WTC11 (cell line): ENCODE measurements at regions not wholly inside any gene's neighbourhood (a gene's known extent, or its start where the extent isn't known, plus 50 kb on each side); places are given as distances from the start of the nearest gene placed in this dataset.

Experiments used
- ATAC-seq: fragments of 200-7000 bp; cut with Tn5 transposase; 2 replicates; pipeline ENCODE4 v1.10.0; 2021; ENCODE audit warnings: mild to moderate bottlenecking, moderate library complexity
- CTCF ChIA-PET: fragments of 300-600 bp; sonication (Branson Sonifier 250); formaldehyde crosslinking; loops from one replicate; lab custom pipeline; 2021; ENCODE audit warnings: antibody characterized with exemption; lab: Charles Lee
- POLR2A ChIA-PET: fragments of 350-600 bp; sonication (Branson Sonifier 250); formaldehyde crosslinking; loops from one replicate; lab custom pipeline; 2021; ENCODE audit warnings: antibody characterized with exemption; lab: Charles Lee
- DNase-seq: peaks from one replicate; pipeline ENCODE4 v3.0.0; 2021; ENCODE audit warnings: low spot score
- H3K27ac Mint-ChIP-seq: 2 replicates; pipeline ENCODE4 v1.8.0; 2021; ENCODE audit warnings: mixed read lengths
- H3K27me3 Mint-ChIP-seq: 2 replicates; pipeline ENCODE4 v1.8.0; 2021; ENCODE audit warnings: low read depth, mild to moderate bottlenecking, moderate library complexity, mixed read lengths
- H3K36me3 Mint-ChIP-seq: 2 replicates; pipeline ENCODE4 v1.8.0; 2021; ENCODE audit warnings: mixed read lengths
- H3K4me1 Mint-ChIP-seq: 2 replicates; pipeline ENCODE4 v1.8.0; 2022; ENCODE audit warnings: mixed read lengths
- H3K4me3 Mint-ChIP-seq: 2 replicates; pipeline ENCODE4 v1.8.0; 2021; ENCODE audit warnings: mild to moderate bottlenecking, moderate library complexity, mixed read lengths
- H3K9me3 Mint-ChIP-seq: 2 replicates; pipeline ENCODE4 v1.8.0; 2021; ENCODE audit warnings: mixed read lengths
- ARID4B ChIP-seq: sonication (generic); formaldehyde crosslinking; IDR thresholded peaks from 2 replicates; pipeline ENCODE4 v1.8.0; 2023; ENCODE audit warnings: missing genetic modification reagents, mild to moderate bottlenecking, borderline replicate concordance
- EMX1 ChIP-seq: fragments of 250-450 bp; sonication (Bioruptor Pico); IDR thresholded peaks from 2 replicates; pipeline ENCODE4 v1.8.0; 2021; ENCODE audit warnings: mild to moderate bottlenecking
- FOXJ3 ChIP-seq: sonication (generic); formaldehyde crosslinking; IDR thresholded peaks from 2 replicates; pipeline ENCODE4 v1.9.0; 2021; ENCODE audit warnings: missing genetic modification reagents, mild to moderate bottlenecking, borderline replicate concordance
- HMGXB4 ChIP-seq: sonication (generic); formaldehyde crosslinking; IDR thresholded peaks from 2 replicates; pipeline ENCODE4 v1.8.1; 2023; ENCODE audit warnings: mild to moderate bottlenecking, moderate library complexity, missing genetic modification reagents
- JUN ChIP-seq: sonication (generic); formaldehyde crosslinking; IDR thresholded peaks from 2 replicates; pipeline ENCODE4 v1.8.0; 2023; ENCODE audit warnings: mild to moderate bottlenecking, missing genetic modification reagents
- KAT7 ChIP-seq: sonication (generic); formaldehyde crosslinking; IDR thresholded peaks from 2 replicates; pipeline ENCODE4 v1.8.1; 2023; ENCODE audit warnings: missing genetic modification reagents, mild to moderate bottlenecking, borderline replicate concordance
- NFATC4 ChIP-seq: fragments of 250-450 bp; sonication (Bioruptor Pico); IDR thresholded peaks from 2 replicates; pipeline ENCODE4 v1.9.0; 2021; ENCODE audit warnings: mild to moderate bottlenecking
- NFE2L1 ChIP-seq: sonication (generic); formaldehyde crosslinking; IDR thresholded peaks from 2 replicates; pipeline ENCODE4 v1.8.1; 2023; ENCODE audit warnings: missing genetic modification reagents
- PREB ChIP-seq: sonication (generic); formaldehyde crosslinking; IDR thresholded peaks from 2 replicates; pipeline ENCODE4 v1.8.1; 2022; ENCODE audit warnings: mild to moderate bottlenecking, missing genetic modification reagents, moderate library complexity, borderline replicate concordance
- SMAD3 ChIP-seq: sonication (generic); formaldehyde crosslinking; IDR thresholded peaks from 2 replicates; pipeline ENCODE4 v1.8.0; 2022; ENCODE audit warnings: missing genetic modification reagents, mild to moderate bottlenecking, borderline replicate concordance
- SP1 ChIP-seq: sonication (generic); formaldehyde crosslinking; conservative IDR thresholded peaks from 2 replicates; pipeline ENCODE4 v1.8.1; 2022; ENCODE audit warnings: missing genetic modification reagents
- TEAD1 ChIP-seq: sonication (generic); formaldehyde crosslinking; IDR thresholded peaks from 2 replicates; pipeline ENCODE4 v1.8.0; 2022; ENCODE audit warnings: mild to moderate bottlenecking, missing genetic modification reagents
- TP53 ChIP-seq: sonication (generic); formaldehyde crosslinking; IDR thresholded peaks from 2 replicates; pipeline ENCODE4 v1.8.1; 2023; ENCODE audit warnings: mild to moderate bottlenecking, missing genetic modification reagents
- ZNF121 ChIP-seq: sonication (generic); formaldehyde crosslinking; IDR thresholded peaks from 2 replicates; pipeline ENCODE4 v1.8.0; 2023; ENCODE audit warnings: missing genetic modification reagents
- ZNF219 ChIP-seq: sonication (generic); formaldehyde crosslinking; IDR thresholded peaks from 2 replicates; pipeline ENCODE4 v1.8.0; 2023; ENCODE audit warnings: missing genetic modification reagents, mild to moderate bottlenecking, borderline replicate concordance
- TF ChIP-seq, protein P1 (sequence below): fragments of 250-450 bp; sonication (Bioruptor Pico); IDR thresholded peaks from 2 replicates; pipeline ENCODE4 v1.9.0; 2021; ENCODE audit warnings: mild to moderate bottlenecking
- TF ChIP-seq, protein P2 (sequence below): sonication (generic); formaldehyde crosslinking; IDR thresholded peaks from 2 replicates; pipeline ENCODE4 v1.8.1; 2023; ENCODE audit warnings: mild to moderate bottlenecking, missing genetic modification reagents
- TF ChIP-seq, protein P3 (sequence below): fragments of 250-450 bp; sonication (Bioruptor Pico); IDR thresholded peaks from 2 replicates; pipeline ENCODE4 v1.8.0; 2021; ENCODE audit warnings: mild to moderate bottlenecking
- TF ChIP-seq, protein P4 (sequence below): fragments of 250-450 bp; sonication (Bioruptor Pico); IDR thresholded peaks from 2 replicates; pipeline ENCODE4 v1.9.0; 2021; ENCODE audit warnings: moderate library complexity, mild to moderate bottlenecking, inconsistent platforms, borderline replicate concordance
- TF ChIP-seq, protein P5 (sequence below): sonication (generic); formaldehyde crosslinking; IDR thresholded peaks from 2 replicates; pipeline ENCODE4 v1.8.1; 2022; ENCODE audit warnings: low read depth, mild to moderate bottlenecking, moderate library complexity, missing genetic modification reagents, borderline replicate concordance
- TF ChIP-seq, protein P6 (sequence below): sonication (generic); formaldehyde crosslinking; IDR thresholded peaks from 2 replicates; pipeline ENCODE4 v1.8.1; 2023; ENCODE audit warnings: mild to moderate bottlenecking, missing genetic modification reagents, moderate library complexity
- TF ChIP-seq, protein P7 (sequence below): sonication (generic); formaldehyde crosslinking; IDR thresholded peaks from 2 replicates; pipeline ENCODE4 v1.8.1; 2022; ENCODE audit warnings: missing genetic modification reagents, borderline replicate concordance

DNA sequence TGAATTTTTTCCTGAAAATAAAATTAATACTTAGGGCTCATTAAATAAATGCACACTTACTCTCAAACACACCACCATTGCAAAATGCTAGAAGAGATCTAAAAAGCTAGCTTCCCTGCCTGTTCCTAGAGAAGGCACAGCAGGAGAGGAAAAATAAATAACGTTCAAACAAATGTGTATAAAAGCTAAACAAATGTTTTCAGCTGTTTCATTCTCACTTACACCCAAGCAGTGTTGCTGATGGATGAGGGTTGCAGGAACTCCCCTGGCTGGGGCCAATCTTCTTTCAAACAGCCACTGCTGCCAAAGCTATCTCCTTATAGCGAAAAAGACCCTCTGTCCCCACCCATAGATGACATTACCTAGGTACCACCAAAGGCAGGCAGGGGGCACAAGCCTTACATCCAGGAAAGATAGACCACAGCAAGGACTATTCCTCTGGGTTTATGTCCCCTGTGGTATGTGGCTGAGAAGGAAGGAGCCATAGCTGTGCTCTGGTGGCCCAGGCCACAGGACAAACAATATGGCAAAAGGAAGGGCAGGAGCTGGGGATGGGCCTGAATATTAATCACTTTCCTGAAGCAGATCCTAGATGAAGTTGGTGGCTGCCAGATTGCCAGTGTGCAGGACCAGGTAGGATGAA lies 214.6 kb downstream of the TTC32 start (continued):
- no peak for TF ChIP-seq ARID4B (CRISPR knock-in tag)
- no peak for TF ChIP-seq PREB (CRISPR knock-in tag)
- TF ChIP-seq, protein P1, sequence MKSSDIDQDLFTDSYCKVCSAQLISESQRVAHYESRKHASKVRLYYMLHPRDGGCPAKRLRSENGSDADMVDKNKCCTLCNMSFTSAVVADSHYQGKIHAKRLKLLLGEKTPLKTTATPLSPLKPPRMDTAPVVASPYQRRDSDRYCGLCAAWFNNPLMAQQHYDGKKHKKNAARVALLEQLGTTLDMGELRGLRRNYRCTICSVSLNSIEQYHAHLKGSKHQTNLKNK (CRISPR knock-in tag): no peak
- TF ChIP-seq, protein P2, sequence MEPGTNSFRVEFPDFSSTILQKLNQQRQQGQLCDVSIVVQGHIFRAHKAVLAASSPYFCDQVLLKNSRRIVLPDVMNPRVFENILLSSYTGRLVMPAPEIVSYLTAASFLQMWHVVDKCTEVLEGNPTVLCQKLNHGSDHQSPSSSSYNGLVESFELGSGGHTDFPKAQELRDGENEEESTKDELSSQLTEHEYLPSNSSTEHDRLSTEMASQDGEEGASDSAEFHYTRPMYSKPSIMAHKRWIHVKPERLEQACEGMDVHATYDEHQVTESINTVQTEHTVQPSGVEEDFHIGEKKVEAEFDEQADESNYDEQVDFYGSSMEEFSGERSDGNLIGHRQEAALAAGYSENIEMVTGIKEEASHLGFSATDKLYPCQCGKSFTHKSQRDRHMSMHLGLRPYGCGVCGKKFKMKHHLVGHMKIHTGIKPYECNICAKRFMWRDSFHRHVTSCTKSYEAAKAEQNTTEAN: no peak
- TF ChIP-seq ZNF219: no peak
- TF ChIP-seq NFATC4 (CRISPR knock-in tag): no peak
- TF ChIP-seq FOXJ3: no peak
- TF ChIP-seq KAT7 (CRISPR knock-in tag): no peak
- no peak for TF ChIP-seq TEAD1 (CRISPR knock-in tag)
- TF ChIP-seq, protein P3, sequence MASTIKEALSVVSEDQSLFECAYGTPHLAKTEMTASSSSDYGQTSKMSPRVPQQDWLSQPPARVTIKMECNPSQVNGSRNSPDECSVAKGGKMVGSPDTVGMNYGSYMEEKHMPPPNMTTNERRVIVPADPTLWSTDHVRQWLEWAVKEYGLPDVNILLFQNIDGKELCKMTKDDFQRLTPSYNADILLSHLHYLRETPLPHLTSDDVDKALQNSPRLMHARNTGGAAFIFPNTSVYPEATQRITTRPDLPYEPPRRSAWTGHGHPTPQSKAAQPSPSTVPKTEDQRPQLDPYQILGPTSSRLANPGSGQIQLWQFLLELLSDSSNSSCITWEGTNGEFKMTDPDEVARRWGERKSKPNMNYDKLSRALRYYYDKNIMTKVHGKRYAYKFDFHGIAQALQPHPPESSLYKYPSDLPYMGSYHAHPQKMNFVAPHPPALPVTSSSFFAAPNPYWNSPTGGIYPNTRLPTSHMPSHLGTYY: no peak
- TF ChIP-seq JUN (CRISPR knock-in tag): no peak
- TF ChIP-seq ZNF121: no peak
- TF ChIP-seq, all 79 proteins: peak for 0

DNA sequence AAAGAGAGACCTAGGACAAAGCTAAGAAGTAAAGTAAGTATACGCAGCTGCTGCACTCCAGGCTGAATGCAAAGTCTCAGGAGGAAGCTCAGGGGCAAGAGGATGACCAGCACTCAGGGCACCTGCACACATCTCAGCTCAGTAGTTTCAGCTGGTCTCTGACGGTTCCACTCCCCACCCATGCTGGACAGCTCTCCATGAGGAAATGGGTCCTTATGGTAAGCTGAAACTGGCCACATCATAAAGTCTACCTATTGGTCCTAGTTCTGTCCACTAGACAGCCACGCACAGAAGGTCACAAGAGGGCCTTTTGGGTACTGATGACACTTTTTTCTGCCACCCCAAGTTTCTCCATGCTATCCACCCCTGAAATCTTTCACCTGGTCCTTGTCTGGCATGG lies 215.3 kb downstream of the TTC32 start:
- no peaks in the 10 kb centered on the region for H3K9me3 Mint-ChIP-seq
- no peak overlapping the region for H3K27ac Mint-ChIP-seq
- ATAC-seq (no peak), DNase-seq (no peak)
- peaks cover 5% of the 10 kb centered on the region; the same call in 1 of the 2 replicates for H3K27me3 Mint-ChIP-seq
- POLR2A ChIA-PET: interaction anchor here (0.8 kb wide), 1 partner anchor 10 kb away, joined by 3 read pairs; no protein-coding TSS in a partner anchor
- CTCF ChIA-PET: interaction anchor here (0.8 to 3.3 kb wide), 4 partner anchors 18 to 996 kb away, joined by 3 to 9 read pairs (median 3); no protein-coding TSS in a partner anchor
- no peaks in the 10 kb centered on the region for H3K36me3 Mint-ChIP-seq
- no peaks in the 10 kb centered on the region for H3K4me1 Mint-ChIP-seq
- no peak overlapping the region for H3K4me3 Mint-ChIP-seq
- TF ChIP-seq, protein P4, sequence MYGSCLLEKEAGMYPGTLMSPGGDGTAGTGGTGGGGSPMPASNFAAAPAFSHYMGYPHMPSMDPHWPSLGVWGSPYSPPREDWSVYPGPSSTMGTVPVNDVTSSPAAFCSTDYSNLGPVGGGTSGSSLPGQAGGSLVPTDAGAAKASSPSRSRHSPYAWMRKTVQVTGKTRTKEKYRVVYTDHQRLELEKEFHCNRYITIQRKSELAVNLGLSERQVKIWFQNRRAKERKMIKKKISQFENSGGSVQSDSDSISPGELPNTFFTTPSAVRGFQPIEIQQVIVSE (CRISPR knock-in tag): no peak
- TF ChIP-seq EMX1 (no peak), SMAD3 (CRISPR knock-in tag) (no peak), HMGXB4 (CRISPR knock-in tag) (no peak), NFE2L1 (CRISPR knock-in tag) (no peak), TP53 (CRISPR knock-in tag) (no peak), SP1 (CRISPR knock-in tag) (no peak)
- TF ChIP-seq, protein P5, sequence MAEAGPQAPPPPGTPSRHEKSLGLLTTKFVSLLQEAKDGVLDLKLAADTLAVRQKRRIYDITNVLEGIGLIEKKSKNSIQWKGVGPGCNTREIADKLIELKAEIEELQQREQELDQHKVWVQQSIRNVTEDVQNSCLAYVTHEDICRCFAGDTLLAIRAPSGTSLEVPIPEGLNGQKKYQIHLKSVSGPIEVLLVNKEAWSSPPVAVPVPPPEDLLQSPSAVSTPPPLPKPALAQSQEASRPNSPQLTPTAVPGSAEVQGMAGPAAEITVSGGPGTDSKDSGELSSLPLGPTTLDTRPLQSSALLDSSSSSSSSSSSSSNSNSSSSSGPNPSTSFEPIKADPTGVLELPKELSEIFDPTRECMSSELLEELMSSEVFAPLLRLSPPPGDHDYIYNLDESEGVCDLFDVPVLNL (CRISPR knock-in tag): no peak
- TF ChIP-seq, protein P6, sequence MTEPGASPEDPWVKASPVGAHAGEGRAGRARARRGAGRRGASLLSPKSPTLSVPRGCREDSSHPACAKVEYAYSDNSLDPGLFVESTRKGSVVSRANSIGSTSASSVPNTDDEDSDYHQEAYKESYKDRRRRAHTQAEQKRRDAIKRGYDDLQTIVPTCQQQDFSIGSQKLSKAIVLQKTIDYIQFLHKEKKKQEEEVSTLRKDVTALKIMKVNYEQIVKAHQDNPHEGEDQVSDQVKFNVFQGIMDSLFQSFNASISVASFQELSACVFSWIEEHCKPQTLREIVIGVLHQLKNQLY (CRISPR knock-in tag): no peak
- TF ChIP-seq, protein P7, sequence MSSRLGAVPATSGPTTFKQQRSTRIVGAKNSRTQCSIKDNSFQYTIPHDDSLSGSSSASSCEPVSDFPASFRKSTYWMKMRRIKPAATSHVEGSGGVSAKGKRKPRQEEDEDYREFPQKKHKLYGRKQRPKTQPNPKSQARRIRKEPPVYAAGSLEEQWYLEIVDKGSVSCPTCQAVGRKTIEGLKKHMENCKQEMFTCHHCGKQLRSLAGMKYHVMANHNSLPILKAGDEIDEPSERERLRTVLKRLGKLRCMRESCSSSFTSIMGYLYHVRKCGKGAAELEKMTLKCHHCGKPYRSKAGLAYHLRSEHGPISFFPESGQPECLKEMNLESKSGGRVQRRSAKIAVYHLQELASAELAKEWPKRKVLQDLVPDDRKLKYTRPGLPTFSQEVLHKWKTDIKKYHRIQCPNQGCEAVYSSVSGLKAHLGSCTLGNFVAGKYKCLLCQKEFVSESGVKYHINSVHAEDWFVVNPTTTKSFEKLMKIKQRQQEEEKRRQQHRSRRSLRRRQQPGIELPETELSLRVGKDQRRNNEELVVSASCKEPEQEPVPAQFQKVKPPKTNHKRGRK (CRISPR knock-in tag): no peak
